RWPE2 (cell line): ENCODE measurements at regions not wholly inside any gene's neighbourhood (a gene's known extent, or its start where the extent isn't known, plus 50 kb on each side); places are given as distances from the start of the nearest gene placed in this dataset.

Experiments used
- ATAC-seq: fragments of 200-7000 bp; cut with Tn5 transposase; 3 replicates; pipeline ENCODE4 v1.9.1; 2021; ENCODE audit warnings: low read depth
- DNase-seq: peaks from one replicate; pipeline ENCODE4 v3.0.0-alpha.2; 2020; ENCODE audit warnings: low spot score
- H3K27ac ChIP-seq: fragments of 450-650 bp; 2 replicates; pipeline ENCODE4 v1.5.1; 2017; ENCODE audit warnings: mild to moderate bottlenecking; ENCODE audit not compliant: poor library complexity, severe bottlenecking
- H3K27me3 ChIP-seq: fragments of 250-450 bp; sonication (Bioruptor Pico); 2 replicates; pipeline ENCODE4 v1.5.1; 2021; ENCODE audit warnings: mild to moderate bottlenecking, moderate library complexity; ENCODE audit not compliant: insufficient read depth, poor library complexity, severe bottlenecking
- H3K36me3 ChIP-seq: fragments of 250-450 bp; sonication (Bioruptor Pico); 2 replicates; pipeline ENCODE4 v1.5.1; 2020; ENCODE audit warnings: low read depth, mild to moderate bottlenecking, moderate library complexity
- H3K4me1 ChIP-seq: fragments of 250-450 bp; sonication (Bioruptor Pico); 2 replicates; pipeline ENCODE4 v1.5.1; 2021; ENCODE audit warnings: mild to moderate bottlenecking, moderate library complexity; ENCODE audit not compliant: insufficient read depth, poor library complexity, severe bottlenecking
- H3K4me3 ChIP-seq: fragments of 250-450 bp; sonication (Bioruptor Pico); 2 replicates; pipeline ENCODE4 v1.5.1; 2021; ENCODE audit warnings: mild to moderate bottlenecking, moderate library complexity; ENCODE audit not compliant: severe bottlenecking
- H3K9me3 ChIP-seq: fragments of 250-450 bp; sonication (Bioruptor Pico); 2 replicates; pipeline ENCODE4 v1.5.1; 2021; ENCODE audit warnings: mild to moderate bottlenecking, moderate library complexity; ENCODE audit not compliant: severe bottlenecking
- TF ChIP-seq, protein P1 (sequence below): fragments of 450-650 bp; IDR thresholded peaks from one replicate; pipeline ENCODE4 v1.5.1; 2017; ENCODE audit warnings: mild to moderate bottlenecking, moderate library complexity; ENCODE audit not compliant: poor library complexity, severe bottlenecking

DNA sequence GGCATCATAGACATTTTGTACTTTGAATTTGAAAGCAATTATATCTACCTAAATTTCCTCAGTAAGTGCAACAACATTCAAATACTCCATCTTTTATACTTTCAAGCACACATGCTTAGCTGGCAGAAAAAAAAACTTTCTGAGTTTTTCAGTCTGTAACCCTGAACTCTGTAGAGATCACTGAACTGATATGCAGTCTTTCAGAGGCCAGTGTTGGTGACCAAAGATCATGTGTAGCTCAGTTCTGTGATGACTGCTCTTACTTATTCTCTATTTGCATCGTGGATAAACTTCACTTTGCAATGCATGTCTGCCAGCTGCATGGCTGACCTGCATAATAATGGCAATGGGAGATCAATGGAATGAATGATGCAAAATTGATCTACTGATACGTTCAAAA is 431.3 kb downstream of the FRK start:
- no peak overlapping the region for H3K4me3 ChIP-seq
- H3K27me3 ChIP-seq: no peaks in the 10 kb centered on the region
- H3K9me3 ChIP-seq: no peaks in the 10 kb centered on the region
- H3K36me3 ChIP-seq: no peaks in the 10 kb centered on the region
- DNase-seq (no peak), ATAC-seq (no peak)
- H3K27ac ChIP-seq: no peak overlapping the region
- H3K4me1 ChIP-seq: no peaks in the 10 kb centered on the region
- TF ChIP-seq, protein P1, sequence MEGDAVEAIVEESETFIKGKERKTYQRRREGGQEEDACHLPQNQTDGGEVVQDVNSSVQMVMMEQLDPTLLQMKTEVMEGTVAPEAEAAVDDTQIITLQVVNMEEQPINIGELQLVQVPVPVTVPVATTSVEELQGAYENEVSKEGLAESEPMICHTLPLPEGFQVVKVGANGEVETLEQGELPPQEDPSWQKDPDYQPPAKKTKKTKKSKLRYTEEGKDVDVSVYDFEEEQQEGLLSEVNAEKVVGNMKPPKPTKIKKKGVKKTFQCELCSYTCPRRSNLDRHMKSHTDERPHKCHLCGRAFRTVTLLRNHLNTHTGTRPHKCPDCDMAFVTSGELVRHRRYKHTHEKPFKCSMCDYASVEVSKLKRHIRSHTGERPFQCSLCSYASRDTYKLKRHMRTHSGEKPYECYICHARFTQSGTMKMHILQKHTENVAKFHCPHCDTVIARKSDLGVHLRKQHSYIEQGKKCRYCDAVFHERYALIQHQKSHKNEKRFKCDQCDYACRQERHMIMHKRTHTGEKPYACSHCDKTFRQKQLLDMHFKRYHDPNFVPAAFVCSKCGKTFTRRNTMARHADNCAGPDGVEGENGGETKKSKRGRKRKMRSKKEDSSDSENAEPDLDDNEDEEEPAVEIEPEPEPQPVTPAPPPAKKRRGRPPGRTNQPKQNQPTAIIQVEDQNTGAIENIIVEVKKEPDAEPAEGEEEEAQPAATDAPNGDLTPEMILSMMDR: no peak

DNA sequence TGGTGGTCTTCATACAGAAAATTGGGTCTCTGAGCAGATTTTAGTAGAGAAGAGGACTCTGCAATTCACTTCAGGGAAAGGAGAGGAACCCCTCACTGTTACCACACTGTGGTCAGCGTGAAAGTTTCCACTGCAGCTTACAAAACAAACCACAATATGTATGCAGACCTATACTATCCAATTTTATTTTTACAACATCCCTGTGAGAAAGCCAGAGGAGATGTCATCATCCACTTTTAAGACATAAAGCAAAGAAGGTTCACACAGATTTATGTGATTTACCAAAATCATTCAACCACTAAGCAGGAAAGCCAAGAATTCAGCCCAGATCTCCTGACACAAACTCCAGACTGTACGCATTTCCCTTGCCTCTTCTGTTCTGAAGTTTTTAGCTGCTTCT is 442.4 kb downstream of the FRK start:
- Histone ChIP-seq H3K27ac (no peak overlapping the region), H3K36me3 (no peaks in the 10 kb centered on the region), H3K4me3 (no peak overlapping the region), H3K4me1 (peaks cover 3% of the 10 kb centered on the region), H3K27me3 (no peaks in the 10 kb centered on the region), H3K9me3 (no peaks in the 10 kb centered on the region)
- TF ChIP-seq, protein P1: no peak
- DNase-seq (no peak), ATAC-seq (no peak)

DNA sequence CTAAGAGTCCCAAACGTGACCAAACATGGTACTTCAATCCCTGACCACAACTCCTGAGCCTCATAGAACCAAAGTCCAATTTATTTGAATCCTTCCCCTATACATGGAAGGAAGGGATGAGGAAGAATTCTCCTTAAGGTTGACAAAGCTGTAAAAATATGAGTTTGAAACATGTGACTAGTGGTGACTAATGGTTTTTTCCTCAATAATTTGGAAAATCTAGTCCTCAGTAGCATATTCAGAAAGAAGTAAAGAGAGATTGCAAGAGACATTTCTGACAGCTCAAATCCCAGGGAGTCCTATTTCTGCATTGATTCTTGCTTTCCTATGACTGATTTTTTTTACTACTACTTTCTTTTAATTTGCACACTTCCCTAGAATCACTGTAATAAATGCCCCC is 443.7 kb downstream of the FRK start:
- H3K36me3 ChIP-seq: no peaks in the 10 kb centered on the region

DNA sequence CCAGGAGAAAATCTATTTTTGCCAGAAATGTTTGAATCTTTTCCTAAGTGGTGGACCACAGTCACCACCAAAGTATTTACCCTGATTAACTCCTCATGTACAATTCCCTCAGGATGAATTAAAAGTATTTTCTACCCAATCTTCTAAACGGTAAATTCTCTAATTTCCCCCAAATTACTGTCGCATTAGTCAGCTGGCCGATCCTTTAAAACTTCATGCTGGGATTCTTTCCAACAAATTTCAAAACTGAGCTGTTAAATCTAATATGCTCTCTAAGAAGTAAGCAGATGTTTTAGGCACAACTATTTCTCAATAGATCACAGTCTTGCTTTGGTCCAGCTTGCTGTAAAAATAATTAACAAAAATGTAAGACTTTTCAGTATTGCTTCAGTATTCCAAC is 447.2 kb downstream of the FRK start:
- H3K27ac ChIP-seq: peak overlapping the region; percentile 10
- DNase-seq (no peak), ATAC-seq (peak; percentile 81)
- H3K4me3 ChIP-seq: no peak overlapping the region
- no peaks in the 10 kb centered on the region for H3K36me3 ChIP-seq
- no peaks in the 10 kb centered on the region for H3K9me3 ChIP-seq
- peaks cover 3% of the 10 kb centered on the region for H3K4me1 ChIP-seq
- TF ChIP-seq, protein P1: no peak
- H3K27me3 ChIP-seq: no peaks in the 10 kb centered on the region

More for the DNA sequence above, 443.7 kb downstream of the FRK start:
- ATAC-seq (no peak), DNase-seq (no peak)
- Histone ChIP-seq H3K9me3 (no peaks in the 10 kb centered on the region), H3K4me3 (no peak overlapping the region), H3K4me1 (peaks cover 3% of the 10 kb centered on the region), H3K27ac (no peak overlapping the region), H3K27me3 (no peaks in the 10 kb centered on the region)
- TF ChIP-seq, protein P1: no peak

DNA sequence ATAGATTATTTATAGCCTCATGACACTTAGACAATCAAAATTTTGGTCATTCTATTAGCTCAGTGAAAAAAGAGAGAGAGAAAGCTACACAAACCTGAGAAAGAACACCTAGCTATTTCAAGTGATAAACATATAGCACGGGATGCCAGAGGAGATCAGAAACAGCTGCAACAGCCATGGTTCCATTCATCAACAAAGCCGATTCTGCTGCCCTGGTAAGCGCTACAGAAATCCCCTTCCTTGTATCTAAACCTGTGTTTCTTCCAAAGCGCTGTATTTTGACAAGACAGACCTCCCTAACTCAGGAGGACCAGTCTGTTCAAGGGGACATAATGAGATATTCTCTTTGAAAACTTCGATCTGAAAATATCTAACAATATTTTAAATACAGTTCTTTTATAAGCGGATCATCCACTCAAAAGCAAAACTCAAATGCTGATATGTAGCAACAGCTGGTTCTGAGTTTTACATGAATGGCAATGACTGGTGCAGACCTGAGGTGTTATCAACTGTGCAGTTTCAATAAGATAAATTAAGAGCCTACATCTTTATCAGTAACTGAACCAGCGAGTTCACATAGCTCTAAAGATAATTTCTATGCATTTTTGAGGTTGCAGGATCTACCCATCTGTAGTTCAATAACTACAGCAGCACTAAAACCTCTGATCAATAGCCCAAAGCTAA is 447.8 kb downstream of the FRK start:
- peaks cover 3% of the 10 kb centered on the region for H3K4me1 ChIP-seq
- DNase-seq (no peak), ATAC-seq (peak; percentile 27; the same call in 2 of the 3 replicates)
- H3K36me3 ChIP-seq: no peaks in the 10 kb centered on the region
- H3K9me3 ChIP-seq: no peaks in the 10 kb centered on the region
- TF ChIP-seq, protein P1: no peak
- H3K27me3 ChIP-seq: no peaks in the 10 kb centered on the region
- no peak overlapping the region for H3K4me3 ChIP-seq
- peak overlapping the region; percentile 10 for H3K27ac ChIP-seq
